Right cardiac atrium (tissue), 5 donors: ENCODE measurements at regions not wholly inside any gene's neighbourhood (a gene's known extent, or its start where the extent isn't known, plus 50 kb on each side); places are given as distances from the start of the nearest gene placed in this dataset.
"Not testable (repeated sequence)": the region's sequence is repeated elsewhere in the genome, so short reads cannot be mapped to it uniquely, and the experiment has no call there.

Source experiments
- ATAC-seq, 2 donors: fragments of 200-7000 bp; cut with Tn5 transposase; one replicate each; pipeline versions ENCODE4 v1.8.0 to v1.9.1; 2020; ENCODE audit warnings: moderate library complexity in 2 of 2, mild to moderate bottlenecking in 1 of 2
- DNase-seq, 3 donors: peaks; one replicate each; pipeline ENCODE4 v3.0.0-alpha.2; 2020
- H3K27ac ChIP-seq: one replicate; pipeline ENCODE4 v1.5.1; 2013; ENCODE audit warnings: mild to moderate bottlenecking, low read length, control low read depth, moderate library complexity
- H3K27me3 ChIP-seq: one replicate; pipeline ENCODE4 v1.6.1; 2013; ENCODE audit not compliant: control insufficient read depth, insufficient read depth
- H3K4me1 ChIP-seq: one replicate; pipeline ENCODE4 v1.6.1; 2013; ENCODE audit warnings: low read length; ENCODE audit not compliant: control insufficient read depth, insufficient read depth
- H3K4me3 ChIP-seq: one replicate; pipeline ENCODE4 v1.5.1; 2013; ENCODE audit warnings: low read length, control low read depth
- H3K9me3 ChIP-seq: one replicate; pipeline ENCODE4 v1.6.1; 2013; ENCODE audit warnings: low read length; ENCODE audit not compliant: control insufficient read depth
- WGBS: extraction: QIAGEN DNeasy Blood & Tissue Kit; methylation state at CpG from one replicate; pipeline ENCODE4 v1.1.7; 2013; 5-methylcytosine and 5-hydroxymethylcytosine counted together
- intact Hi-C, 4 donors: fragments of 100-400 bp; cut with DNase I; formaldehyde crosslinking; loops; one replicate each; pipeline versions ENCODE4 v1.11.0 to v1.14.0; 2022 to 2023
- donor health status: healthy with polysubstance abuse.
- donor health status: DM: no; HTN: yes; CAD: no.
- donor health status: DM: no; HTN: no; CAD: no.
- donor health status: DM: no; HTN: yes; CAD: no; lungs with severe emphysema.
- donor health status: DM: yes; HTN: yes; CAD: no.

DNA sequence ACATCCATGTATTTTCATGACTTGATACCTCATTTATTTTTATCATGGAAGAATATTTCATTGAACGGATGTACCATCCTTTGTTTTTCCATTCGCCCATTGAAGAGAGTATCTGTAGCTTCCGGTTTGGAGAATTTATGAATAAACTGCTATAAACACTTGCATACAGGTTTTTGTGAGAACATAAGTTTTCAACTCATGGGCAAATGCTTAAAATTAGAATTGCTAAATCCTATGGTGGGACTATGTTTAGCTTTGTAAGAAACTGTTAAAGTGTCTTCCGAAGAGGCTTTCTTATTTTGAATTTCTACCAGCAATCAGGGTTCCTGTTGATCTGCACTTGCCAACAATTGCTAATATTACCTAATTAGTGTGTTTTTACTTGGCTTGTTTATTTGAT lies 938.9 kb downstream of the TDRD15 start:
- no peak for DNase-seq
- ATAC-seq: no peak
- no peaks in the 10 kb centered on the region for H3K27me3 ChIP-seq
- 89% methylated on average over 4 of the region's 4 CpGs for WGBS
- no peaks in the 10 kb centered on the region for H3K9me3 ChIP-seq
- intact Hi-C loops: no loop called here
- H3K4me1 ChIP-seq: no peaks in the 10 kb centered on the region
- no peak overlapping the region for H3K27ac ChIP-seq
- H3K4me3 ChIP-seq: no peak overlapping the region

DNA sequence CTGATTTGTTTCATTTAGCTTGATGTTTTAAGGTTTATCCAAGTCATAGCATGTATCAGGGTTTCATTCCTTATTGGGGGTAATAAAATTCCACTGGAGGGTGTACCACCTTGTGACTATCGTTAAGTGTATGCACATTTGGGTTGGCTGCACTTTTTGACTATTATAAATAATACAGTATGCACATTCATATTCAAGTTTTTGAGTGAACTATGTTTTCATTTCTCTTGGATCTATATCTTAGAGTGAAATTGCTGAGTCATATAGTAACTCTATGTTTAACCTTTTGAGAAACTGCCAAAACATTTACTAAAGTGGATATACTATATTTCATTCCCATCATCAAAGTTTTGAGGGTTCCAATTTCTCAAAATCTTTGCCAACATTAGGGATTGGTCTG lies 952.7 kb downstream of the TDRD15 start:
- intact Hi-C loops: no loop called here
- DNase-seq (no peak), ATAC-seq (no peak)
- Histone ChIP-seq H3K27ac (no peak overlapping the region), H3K4me3 (no peak overlapping the region), H3K27me3 (no peaks in the 10 kb centered on the region), H3K9me3 (no peaks in the 10 kb centered on the region), H3K4me1 (no peaks in the 10 kb centered on the region)
- WGBS: 58% methylated on average over 1 of the region's 1 CpG

- no peaks in the 10 kb centered on the region for H3K27me3 ChIP-seq
- H3K9me3 ChIP-seq: no peaks in the 10 kb centered on the region
- ATAC-seq (no peak), DNase-seq (no peak)
- intact Hi-C loops: no loop called here
- H3K4me1 ChIP-seq: no peaks in the 10 kb centered on the region
- H3K4me3 ChIP-seq: no peak overlapping the region
- H3K27ac ChIP-seq: no peak overlapping the region
Observed at GRCh38 chr2:22078701-22079100, 954.9 kb downstream of the TDRD15 start.

DNA sequence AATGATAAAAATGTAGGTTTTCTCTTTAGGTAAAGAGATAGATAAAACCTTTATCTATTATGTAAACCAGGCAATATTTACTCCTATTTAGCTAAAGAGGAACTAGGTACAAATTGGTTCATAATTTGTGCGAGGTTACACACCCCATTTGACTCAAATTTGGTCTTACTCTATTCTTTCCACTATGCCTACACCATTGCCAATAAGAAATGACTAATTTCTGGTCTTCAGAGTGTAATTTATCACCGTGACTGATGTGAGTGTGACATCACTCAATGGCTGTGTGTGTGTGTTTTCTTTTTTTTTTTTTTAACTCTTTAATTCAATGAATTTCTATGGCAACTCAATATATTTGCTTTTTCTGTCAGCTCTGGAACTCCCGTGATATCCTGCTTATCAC lies 955.8 kb downstream of the TDRD15 start:
- 69% methylated on average over 3 of the region's 3 CpGs for whole genome bisulfite sequencing
- no peaks in the 10 kb centered on the region for H3K9me3 ChIP-seq
- intact Hi-C loops: no loop called here

GRCh38 chr2:22086726-22087125 lies 963.0 kb downstream of the TDRD15 start:
- 33% methylated on average over 2 of the region's 2 CpGs for WGBS
- DNase-seq: no peak
- ATAC-seq: no peak
- no peaks in the 10 kb centered on the region for H3K4me1 ChIP-seq
- intact Hi-C loops: no loop called here
- no peaks in the 10 kb centered on the region for H3K9me3 ChIP-seq
- H3K27me3 ChIP-seq: no peaks in the 10 kb centered on the region
- no peak overlapping the region for H3K4me3 ChIP-seq
- H3K27ac ChIP-seq: no peak overlapping the region

More for the DNA sequence above, 955.8 kb downstream of the TDRD15 start:
- H3K4me1 ChIP-seq: no peaks in the 10 kb centered on the region
- H3K27me3 ChIP-seq: no peaks in the 10 kb centered on the region
- no peak overlapping the region for H3K27ac ChIP-seq
- DNase-seq: no peak
- ATAC-seq: no peak
- no peak overlapping the region for H3K4me3 ChIP-seq

DNA sequence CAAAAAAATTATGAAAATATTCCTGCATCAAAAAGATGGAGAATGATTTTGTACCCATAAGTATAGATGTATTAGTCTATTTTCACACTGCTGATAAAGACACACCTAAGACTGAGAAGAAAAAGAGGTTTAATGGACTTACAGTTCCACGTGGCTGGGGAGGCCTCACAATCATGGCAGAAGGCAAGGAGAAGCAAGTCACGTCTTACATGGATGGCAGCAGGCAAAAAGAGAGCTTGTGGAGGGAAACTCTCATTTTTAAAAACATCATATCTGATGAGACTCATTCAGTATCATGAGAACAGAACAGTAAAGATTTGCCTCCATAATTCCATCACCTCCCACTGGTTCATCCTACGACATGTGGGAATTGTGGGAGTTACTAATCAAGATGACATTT lies 979.8 kb downstream of the TDRD15 start:
- DNase-seq, ATAC-seq, H3K27me3 ChIP-seq, intact Hi-C loops, H3K27ac ChIP-seq, H3K9me3 ChIP-seq, H3K4me3 ChIP-seq, H3K4me1 ChIP-seq: not testable (repeated sequence)
- WGBS: 80% methylated on average over 3 of the region's 3 CpGs

DNA sequence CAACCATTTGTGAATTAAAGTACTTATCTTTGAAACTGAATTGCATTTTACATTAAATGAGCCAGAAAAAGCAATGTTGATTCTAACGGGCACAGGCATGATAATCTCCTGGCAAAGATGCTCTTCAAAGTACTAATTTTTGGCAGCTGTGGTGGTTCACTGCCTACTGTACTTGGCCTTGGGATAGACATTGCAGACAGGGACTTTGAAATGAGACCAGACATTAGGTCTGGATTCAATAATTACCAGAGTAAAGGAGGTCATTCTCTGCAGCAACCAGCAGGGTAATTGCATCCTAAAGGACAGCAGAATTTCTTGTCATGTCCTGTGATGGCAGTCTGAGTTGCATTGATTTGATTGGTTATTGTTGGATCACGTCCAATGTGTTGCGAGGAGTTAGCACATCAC lies 986.5 kb downstream of the TDRD15 start:
- no peaks in the 10 kb centered on the region for H3K9me3 ChIP-seq
- H3K4me3 ChIP-seq: no peak overlapping the region
- H3K4me1 ChIP-seq: no peaks in the 10 kb centered on the region
- 33% methylated on average over 3 of the region's 3 CpGs for WGBS
- intact Hi-C loops: no loop called here
- ATAC-seq (no peak), DNase-seq (no peak)
- H3K27me3 ChIP-seq: no peaks in the 10 kb centered on the region
- no peak overlapping the region for H3K27ac ChIP-seq

DNA sequence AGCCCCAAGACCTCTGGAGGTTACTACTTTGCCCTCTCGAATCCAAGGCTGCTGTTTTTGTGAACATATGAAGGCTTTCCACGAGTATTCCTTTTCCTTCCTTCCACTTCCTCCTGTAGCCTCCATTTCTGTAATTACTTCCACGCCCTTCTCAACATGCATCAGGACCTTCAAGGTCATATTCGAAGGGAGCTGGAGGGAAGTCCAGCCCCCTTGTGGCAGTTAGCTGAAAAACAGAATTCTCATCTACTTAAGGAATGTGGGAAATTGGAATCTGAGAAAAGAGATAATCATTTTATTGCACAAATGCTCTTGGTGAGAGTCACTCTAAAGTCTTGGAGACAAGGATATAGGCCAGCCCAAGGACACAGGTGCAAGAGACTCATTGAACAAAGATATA lies 1000.2 kb downstream of the TDRD15 start:
- H3K4me1 ChIP-seq: no peaks in the 10 kb centered on the region
- intact Hi-C loops: no loop called here
- no peak overlapping the region for H3K27ac ChIP-seq
- 65% methylated on average over 4 of the region's 4 CpGs for WGBS
- ATAC-seq (no peak), DNase-seq (no peak)
- no peaks in the 10 kb centered on the region for H3K9me3 ChIP-seq
- no peak overlapping the region for H3K4me3 ChIP-seq
- H3K27me3 ChIP-seq: no peaks in the 10 kb centered on the region

DNA sequence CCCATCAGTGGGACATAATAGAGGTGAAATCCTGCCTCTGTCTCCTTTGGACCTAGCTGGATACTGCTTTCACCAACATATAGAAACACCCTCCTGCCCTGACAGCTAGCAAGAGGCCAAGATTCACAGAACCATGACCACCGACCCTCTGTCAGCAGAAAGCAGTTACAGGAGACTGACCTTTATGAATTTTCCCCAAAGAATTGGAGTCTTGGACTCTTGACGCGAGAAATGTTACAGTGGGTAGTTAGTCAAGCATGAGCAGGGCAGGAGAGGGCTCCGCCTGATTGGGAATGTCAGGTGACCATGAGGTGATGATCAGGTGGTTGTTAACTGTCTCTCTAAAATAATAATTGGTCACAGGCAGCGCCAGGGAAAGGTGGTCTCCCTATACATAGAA lies 1002.3 kb downstream of the TDRD15 start:
- Histone ChIP-seq H3K27ac (no peak overlapping the region), H3K9me3 (no peaks in the 10 kb centered on the region), H3K27me3 (no peaks in the 10 kb centered on the region), H3K4me1 (no peaks in the 10 kb centered on the region), H3K4me3 (no peak overlapping the region)
- DNase-seq (no peak), ATAC-seq (no peak)
- intact Hi-C loops: no loop called here
- WGBS: 86% methylated on average over 5 of the region's 5 CpGs

DNA sequence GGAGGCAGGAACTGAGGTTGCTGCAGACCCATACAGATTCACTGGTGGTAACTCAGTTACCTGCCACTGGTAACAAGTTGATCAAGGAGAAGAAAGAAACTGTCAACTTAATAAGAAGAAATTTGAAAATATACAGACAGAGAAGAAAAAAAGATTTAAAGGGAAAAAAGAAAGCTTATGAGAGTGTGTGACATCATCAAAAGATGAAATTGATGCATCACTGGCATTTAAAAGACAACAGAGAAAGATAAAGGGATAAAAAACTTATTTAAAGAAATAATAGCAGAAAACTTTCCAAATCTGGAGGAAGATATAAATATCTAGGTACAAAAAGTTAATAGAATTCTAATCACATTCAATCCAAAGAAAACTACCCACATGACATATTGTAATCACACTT lies 1003.2 kb downstream of the TDRD15 start:
- Histone ChIP-seq H3K4me1 (no peaks in the 10 kb centered on the region), H3K9me3 (no peaks in the 10 kb centered on the region), H3K27ac (no peak overlapping the region), H3K27me3 (no peaks in the 10 kb centered on the region), H3K4me3 (no peak overlapping the region)
- intact Hi-C loops: no loop called here
- no peak for ATAC-seq
- no peak for DNase-seq

- Histone ChIP-seq H3K4me3 (no peak overlapping the region), H3K27me3 (no peaks in the 10 kb centered on the region), H3K27ac (no peak overlapping the region), H3K9me3 (no peaks in the 10 kb centered on the region), H3K4me1 (no peaks in the 10 kb centered on the region)
- WGBS: 70% methylated on average over 4 of the region's 4 CpGs
- no peak for ATAC-seq
- DNase-seq: no peak
- intact Hi-C loops: no loop called here
Observed at GRCh38 chr2:22134421-22134820, 1010.7 kb downstream of the TDRD15 start.

- H3K27me3 ChIP-seq: no peaks in the 10 kb centered on the region
- 77% methylated on average over 4 of the region's 4 CpGs for WGBS
- no peak overlapping the region for H3K27ac ChIP-seq
- intact Hi-C loops: no loop called here
- H3K4me1 ChIP-seq: no peaks in the 10 kb centered on the region
- DNase-seq (no peak), ATAC-seq (no peak)
- no peak overlapping the region for H3K4me3 ChIP-seq
- H3K9me3 ChIP-seq: no peaks in the 10 kb centered on the region
Observed at GRCh38 chr2:22136446-22136845, 1012.7 kb downstream of the TDRD15 start.
